ENCODE measurements at regions not wholly inside any gene's neighbourhood (a gene's known extent, or its start where the extent isn't known, plus 50 kb on each side); places are given as distances from the start of the nearest gene placed in this dataset.

DNA sequence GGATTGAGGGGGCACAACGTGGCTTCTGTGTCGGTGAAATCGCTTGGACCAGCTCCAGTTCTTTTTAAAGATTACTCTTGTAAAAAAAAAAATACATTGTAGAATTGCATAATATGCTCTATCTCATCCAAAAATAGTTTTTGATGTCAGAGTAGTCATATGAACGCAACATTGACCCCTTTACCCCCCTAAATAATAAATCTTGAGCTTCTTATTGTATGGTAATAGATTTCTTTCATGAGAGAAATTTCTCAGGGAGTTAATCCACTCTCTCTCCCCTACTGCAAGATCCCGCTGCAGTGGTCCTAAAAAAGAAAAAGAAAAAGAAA, 50.2 kb upstream of the PAIP2B start:
- Histone ChIP-seq H3K9me3 (ENCODE audit: control insufficient read depth, low read depth, low read length) (no peaks in the 10 kb centered on the region), H3K14ac (ENCODE audit: insufficient read depth, low read length) (no peak overlapping the region), H3K79me1 (ENCODE audit: insufficient read depth, low read depth, low read length, poor library complexity, severe bottlenecking) (no peaks in the 10 kb centered on the region), H3K27ac (ENCODE audit: insufficient read length, low read depth, low read length) (no peak overlapping the region), H2BK5ac (ENCODE audit: insufficient read length, low read length) (no peak overlapping the region), H3K4ac (ENCODE audit: low read depth, low read length) (no peak overlapping the region), H4K20me1 (ENCODE audit: control insufficient read depth, insufficient read depth, insufficient read length) (no peaks in the 10 kb centered on the region), H4K5ac (ENCODE audit: insufficient read length, low read depth, low read length) (no peak overlapping the region), H3K56ac (ENCODE audit: insufficient read length, low read depth, low read length) (no peak overlapping the region), H3K9ac (ENCODE audit: extremely low read depth, insufficient read length, low read length) (no peak overlapping the region), H3K4me2 (ENCODE audit: insufficient read depth, insufficient read length, low read length) (peak overlapping the region; percentile 69), H3K79me2 (ENCODE audit: insufficient read depth, low read length) (no peaks in the 10 kb centered on the region), H3T11ph (ENCODE audit: low read length) (no peak overlapping the region), H2AFZ (ENCODE audit: low read length) (no peak overlapping the region), H3K4me1 (ENCODE audit: insufficient read depth, low read length) (no peaks in the 10 kb centered on the region; the same call in 1 of the 2 replicates), H2BK20ac (ENCODE audit: low read depth, low read length, poor library complexity, severe bottlenecking) (no peak overlapping the region), H3K27me3 (ENCODE audit: insufficient read depth, low read length) (no peaks in the 10 kb centered on the region), H3K23ac (ENCODE audit: insufficient read length, low read depth, low read length) (no peak overlapping the region), H4K91ac (ENCODE audit: insufficient read length, low read depth, low read length) (no peak overlapping the region), H2BK120ac (ENCODE audit: low read depth, low read length, poor library complexity, severe bottlenecking) (no peak overlapping the region), H4K8ac (replicated peaks; ENCODE audit: insufficient read length, low read depth, low read length) (no peak overlapping the region), H2BK15ac (ENCODE audit: low read depth, low read length) (no peak overlapping the region), H2BK12ac (ENCODE audit: insufficient read length, low read depth, low read length) (no peak overlapping the region), H2AK5ac (ENCODE audit: insufficient read length, low read length) (no peak overlapping the region), H3K18ac (ENCODE audit: insufficient read length, low read depth, low read length) (no peak overlapping the region), H3K23me2 (ENCODE audit: insufficient read length, low read depth, low read length, poor library complexity, severe bottlenecking) (peaks cover 11% of the 10 kb centered on the region)
- peaks cover 3 to 9% (median 7%) of the 10 kb centered on the region in 3 experiments; a peak in 3 of 7 replicates for H3K36me3 Mint-ChIP-seq (ENCODE audit: insufficient read depth in 1 of 3, low read depth in 3 of 3)
- peaks cover 14 to 18% of the 10 kb centered on the region in 2 experiments for H3K9me3 Mint-ChIP-seq
- whole genome bisulfite sequencing (ENCODE audit: extremely low coverage, insufficient read length, low lambda C conversion rate) = no CpG with 5 or more reads among the region's 5 CpGs
- H3K27ac Mint-ChIP-seq = no peak overlapping the region
- peaks cover 66% of the 10 kb centered on the region for H3K27me3 Mint-ChIP-seq (ENCODE audit: low read depth)
- TF ChIP-seq, protein P1, sequence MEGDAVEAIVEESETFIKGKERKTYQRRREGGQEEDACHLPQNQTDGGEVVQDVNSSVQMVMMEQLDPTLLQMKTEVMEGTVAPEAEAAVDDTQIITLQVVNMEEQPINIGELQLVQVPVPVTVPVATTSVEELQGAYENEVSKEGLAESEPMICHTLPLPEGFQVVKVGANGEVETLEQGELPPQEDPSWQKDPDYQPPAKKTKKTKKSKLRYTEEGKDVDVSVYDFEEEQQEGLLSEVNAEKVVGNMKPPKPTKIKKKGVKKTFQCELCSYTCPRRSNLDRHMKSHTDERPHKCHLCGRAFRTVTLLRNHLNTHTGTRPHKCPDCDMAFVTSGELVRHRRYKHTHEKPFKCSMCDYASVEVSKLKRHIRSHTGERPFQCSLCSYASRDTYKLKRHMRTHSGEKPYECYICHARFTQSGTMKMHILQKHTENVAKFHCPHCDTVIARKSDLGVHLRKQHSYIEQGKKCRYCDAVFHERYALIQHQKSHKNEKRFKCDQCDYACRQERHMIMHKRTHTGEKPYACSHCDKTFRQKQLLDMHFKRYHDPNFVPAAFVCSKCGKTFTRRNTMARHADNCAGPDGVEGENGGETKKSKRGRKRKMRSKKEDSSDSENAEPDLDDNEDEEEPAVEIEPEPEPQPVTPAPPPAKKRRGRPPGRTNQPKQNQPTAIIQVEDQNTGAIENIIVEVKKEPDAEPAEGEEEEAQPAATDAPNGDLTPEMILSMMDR (conservative IDR thresholded peaks at IDR 0.05) = no peak
- no peak for DNase-seq
- H3K4me1 Mint-ChIP-seq = peaks cover 21 to 38% of the 10 kb centered on the region in 2 experiments
- H3K4me3 Mint-ChIP-seq = peak overlapping the region; percentile 68 to 82
